ENCODE measurements at regions not wholly inside any gene's neighbourhood (a gene's known extent, or its start where the extent isn't known, plus 50 kb on each side); places are given as distances from the start of the nearest gene placed in this dataset.

GRCh38 chr1:185388815-185389214, 71.8 kb upstream of the IVNS1ABP start:
- no peak for TF ChIP-seq ZMYM3 (CRISPR knock-in tag; IDR thresholded peaks at IDR 0.05)
- TF ChIP-seq ARID4A (CRISPR knock-in tag; IDR thresholded peaks at IDR 0.05; ENCODE audit: borderline replicate concordance) = no peak
